NCI-H460 (cell line): ENCODE measurements at regions not wholly inside any gene's neighbourhood (a gene's known extent, or its start where the extent isn't known, plus 50 kb on each side); places are given as distances from the start of the nearest gene placed in this dataset.

Source experiments
- DNase-seq: peaks from one replicate; pipeline ENCODE4 v3.0.0-alpha.2; 2016; ENCODE audit warnings: low read depth; ENCODE audit errors: extremely low read depth

DNA sequence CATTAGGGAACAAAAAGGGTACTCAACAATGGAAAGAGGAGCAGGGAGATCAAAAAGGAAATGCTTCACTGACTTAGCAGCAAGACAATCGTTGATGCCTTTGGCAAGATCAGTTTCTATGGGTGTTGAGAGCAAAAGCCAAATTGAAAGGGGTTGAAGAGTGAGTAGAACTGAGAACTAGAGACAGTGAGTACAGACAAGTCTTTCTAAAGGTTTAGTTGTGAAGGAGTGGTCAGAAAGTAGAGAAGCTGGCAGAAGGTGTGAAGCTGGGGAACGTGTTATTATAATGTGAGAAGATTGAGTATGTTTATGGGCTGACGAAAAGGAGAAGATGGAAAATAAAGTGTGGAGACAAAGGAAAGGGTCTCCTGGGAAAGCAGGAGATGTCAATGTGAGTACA is 221.2 kb upstream of the USP25 start:
- DNase-seq, result no peak

DNA sequence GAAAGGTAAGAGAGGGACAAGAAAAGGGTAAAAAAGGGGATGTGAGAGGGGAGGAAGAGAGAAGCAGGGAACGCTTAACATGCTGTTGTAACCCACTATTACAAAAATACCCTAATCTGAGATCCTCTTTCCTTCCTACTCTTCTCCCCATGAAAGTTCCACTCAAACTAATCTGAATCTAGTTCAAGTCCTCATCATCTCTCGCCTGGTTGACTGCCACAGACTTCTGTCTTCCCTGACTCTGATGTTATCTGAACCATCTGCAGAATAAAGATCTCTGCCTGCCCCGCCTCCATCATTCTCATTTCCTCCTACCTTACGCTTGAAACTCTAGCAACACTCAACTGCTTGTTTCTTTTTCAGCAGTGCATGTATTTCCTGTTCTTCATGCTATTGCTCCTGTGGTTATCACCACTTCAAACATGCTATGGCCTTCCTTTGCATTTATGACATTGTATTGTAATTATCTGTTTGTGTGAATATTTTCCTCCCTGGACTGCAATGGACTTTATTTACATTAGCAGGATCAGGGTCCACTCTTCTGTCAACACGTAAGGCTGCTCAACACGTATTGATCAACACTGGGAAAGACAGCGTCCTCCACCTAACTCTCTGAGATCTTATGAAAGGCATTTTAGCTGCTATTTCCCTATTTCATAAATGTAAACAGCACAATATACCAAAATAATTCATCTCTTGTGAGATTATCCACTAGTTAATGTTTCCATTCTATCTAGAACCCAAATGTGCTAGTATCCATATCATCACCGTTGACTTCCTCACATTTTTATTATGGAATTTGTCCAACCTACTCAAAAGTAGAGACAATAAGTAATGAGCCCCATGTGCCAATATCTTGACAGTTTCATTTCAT is 215.5 kb upstream of the USP25 start:
- no peak for DNase-seq

DNA sequence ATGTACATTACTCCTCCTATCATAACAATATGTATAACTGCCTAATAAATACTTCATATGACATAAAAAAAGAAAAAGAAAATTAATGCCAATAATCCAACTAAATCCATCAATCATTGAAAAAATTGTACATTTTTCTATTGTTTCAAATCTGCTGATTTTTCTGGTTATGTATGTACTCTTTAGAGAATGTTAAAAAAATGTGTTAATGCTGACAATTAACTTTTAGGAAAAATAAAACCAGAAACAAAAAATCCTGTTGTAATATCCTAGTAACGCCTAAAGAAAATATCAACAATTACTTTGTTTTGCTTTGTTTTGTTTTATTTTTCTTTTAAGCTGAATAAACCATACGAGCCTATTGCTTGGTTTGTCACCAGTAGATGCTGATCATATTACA is 213.9 kb upstream of the USP25 start:
- no peak for DNase-seq

DNA sequence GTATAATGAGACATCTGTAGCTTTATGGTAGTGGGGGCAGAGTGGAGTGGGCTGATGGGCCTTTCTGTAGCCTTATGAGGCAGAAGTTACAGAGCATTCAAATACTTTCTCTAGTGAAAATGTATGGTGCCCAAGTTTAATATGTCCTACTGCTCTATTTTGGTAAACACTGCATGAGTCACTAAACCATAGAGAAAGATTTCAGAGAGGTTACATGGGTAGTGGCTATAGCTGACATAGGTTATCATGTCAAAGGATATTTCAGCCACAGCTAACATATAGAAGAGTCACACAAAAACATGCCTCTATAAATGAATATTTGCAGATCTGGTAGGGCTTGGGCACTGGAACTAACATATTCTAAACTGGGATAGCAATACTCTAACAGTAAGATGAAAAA is 212.4 kb upstream of the USP25 start:
- no peak for DNase-seq

DNA sequence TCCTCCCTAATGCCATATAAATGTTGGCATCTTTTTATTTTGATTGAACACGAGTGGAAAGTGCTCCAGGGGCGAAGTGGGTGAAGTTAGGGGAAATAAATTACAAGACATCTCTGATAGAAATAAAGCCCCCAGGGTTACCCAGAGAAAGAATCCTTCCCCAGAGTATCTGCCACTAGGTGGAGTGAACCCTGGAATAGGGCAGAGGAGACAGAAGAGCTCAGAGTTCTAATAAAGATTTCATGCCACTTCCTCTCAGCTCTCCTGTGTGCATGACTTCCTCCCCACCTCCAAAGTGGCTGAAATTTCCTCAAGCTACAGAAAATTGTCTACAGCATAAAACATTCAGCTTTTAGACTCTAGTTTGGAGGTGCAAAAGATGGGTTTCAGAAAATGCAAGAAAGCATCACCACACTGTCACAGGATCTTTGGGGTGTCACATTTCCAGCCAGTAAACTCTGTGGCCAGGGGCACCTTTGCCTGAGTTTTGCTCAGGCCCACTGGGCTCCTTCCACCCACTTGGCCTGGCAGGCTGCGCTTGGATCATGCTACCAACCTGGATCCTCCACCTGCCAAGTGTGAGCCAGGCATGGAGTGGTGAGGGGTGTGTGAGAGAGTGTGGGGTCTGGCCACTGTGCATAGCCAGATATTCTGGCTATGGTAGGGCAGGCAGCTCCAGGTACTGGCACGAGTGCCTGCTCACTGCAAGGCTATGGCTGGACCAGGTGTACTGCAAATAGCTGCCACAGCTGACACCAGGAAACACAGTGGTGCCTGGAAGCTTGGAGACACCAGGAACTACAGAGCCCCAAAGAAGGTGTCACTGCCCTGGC is 208.8 kb upstream of the USP25 start:
- DNase-seq, result no peak

DNA sequence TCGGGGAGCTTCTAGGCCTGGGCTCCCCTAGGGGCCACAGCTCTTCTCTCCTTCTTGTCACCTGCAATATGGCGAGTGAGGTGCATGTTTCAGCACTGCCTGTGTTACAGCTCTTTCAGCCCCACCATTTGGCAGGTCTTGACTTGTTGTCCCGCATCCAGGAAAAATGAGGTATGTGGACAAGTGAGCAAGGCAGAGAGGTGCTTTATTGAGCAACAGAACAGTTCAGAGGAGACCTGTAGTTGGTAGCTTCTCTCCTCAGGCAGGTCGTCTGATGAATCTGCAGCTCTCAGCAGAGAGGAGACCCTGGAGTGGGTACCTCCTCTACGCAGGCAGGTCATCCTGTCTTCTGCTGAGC is 208.2 kb upstream of the USP25 start:
- no peak for DNase-seq

DNA sequence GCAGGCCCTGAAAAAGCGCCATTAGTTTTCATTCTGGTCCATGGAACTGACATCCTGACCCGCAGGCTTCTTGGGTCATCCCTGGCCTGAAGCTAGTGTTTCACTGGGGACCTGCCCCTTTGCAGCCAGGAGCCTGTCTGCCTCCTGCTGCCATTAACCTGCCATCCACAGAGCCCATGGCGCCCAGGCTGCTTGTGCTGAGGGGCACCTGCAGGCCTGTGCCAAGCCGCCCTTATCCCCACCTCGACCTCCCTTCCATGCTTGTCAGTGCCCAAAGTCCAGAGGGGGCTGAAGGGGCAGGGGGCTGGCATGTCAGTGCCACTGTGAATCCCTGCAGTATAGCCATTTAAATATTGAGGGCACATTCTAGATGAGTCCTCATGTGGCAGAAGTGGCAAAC is 207.6 kb upstream of the USP25 start:
- no peak for DNase-seq

DNA sequence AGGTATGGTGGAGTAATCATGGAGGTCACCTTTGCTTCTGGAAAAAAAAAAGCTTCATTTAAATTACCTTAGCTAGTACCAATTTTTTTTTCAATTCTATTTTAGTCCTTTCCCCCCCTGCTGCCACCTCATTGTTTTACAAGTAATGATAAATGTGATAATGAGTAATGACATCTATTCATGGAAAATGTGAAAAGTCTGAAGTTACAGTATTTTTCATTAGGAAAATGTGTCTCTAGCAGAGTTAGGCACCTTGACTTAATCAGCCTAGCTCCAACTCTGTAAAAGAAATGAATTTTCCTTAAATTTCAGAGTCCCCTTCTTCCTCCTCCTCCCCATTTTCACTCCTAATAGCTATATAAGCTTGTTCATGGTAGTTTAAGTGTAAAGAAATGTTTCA is 204.9 kb upstream of the USP25 start:
- DNase-seq, result no peak

DNA sequence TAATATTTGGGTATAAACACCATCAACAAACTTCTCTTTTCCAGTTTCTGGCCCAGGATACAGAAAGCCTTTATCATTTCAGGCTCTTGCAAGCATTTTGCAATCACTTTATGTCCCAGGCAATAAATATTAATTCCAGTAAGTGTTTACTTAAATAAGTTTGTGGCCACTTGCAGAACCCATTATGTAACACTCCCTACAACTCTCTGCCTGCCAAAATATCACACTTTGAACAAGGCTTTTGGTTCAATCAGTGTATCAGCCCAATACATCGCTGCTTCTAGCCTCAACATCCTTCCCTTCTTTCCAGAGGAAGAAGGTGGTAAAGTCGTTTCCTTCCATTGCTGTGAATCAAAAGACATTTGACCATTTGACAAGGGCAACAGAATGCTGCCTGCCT is 203.0 kb upstream of the USP25 start:
- DNase-seq, result no peak

DNA sequence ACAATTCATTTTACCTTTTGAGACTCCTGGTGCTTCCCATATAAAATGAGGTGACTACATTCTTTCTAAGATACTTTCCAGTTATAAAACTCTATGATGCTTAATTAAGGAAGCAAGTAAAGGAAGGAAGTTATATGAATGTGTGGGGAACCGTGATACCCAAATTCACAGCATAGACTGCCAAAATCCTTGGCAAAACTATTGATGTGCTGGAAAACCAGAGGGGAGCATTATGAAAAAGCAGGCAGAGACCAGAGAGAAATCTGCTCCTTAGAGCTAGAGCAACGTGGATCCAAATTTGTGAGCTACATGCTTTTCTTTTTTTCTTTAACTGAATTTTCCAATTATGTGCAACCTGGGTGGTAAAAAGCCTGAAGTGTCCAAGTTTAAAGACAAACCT is 201.4 kb upstream of the USP25 start:
- DNase-seq, result no peak

DNA sequence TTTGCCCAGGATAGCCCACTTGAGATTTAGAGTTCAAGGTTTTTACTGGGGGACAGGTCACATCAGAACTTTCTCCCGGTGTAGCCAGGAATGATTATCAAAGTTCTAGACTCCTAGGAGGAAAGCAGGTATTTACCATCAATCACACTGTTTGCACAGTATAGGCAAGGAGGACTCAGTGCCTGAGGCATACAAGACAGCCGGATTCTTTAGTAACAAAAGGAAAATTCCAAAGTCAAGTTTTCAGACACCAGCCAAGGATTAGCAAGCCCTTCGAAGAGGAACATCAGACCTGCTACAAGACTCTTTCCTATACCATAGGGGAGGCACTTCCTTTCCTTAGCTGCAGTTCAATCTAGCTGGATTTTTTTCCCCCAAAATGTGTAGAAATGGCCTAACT is 197.8 kb upstream of the USP25 start:
- no peak for DNase-seq

DNA sequence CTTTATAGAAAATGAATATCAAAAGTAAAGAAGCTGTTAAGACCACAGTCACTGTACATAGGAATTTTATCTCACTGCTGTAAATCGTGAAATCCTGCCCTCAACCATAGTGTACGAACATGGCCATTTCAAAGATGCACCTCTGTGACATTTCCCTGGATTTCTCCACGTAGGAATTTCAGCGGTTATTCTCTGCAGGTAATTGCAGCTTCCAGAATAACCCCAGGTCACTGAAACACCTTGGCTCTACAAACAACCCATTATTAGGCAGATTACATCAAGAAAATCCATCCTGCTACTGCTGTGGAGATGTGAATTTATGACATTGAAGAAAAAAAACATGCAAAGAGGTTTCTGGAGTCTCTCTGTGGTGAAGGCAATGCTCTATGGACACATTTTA is 196.2 kb upstream of the USP25 start:
- DNase-seq, result no peak

DNA sequence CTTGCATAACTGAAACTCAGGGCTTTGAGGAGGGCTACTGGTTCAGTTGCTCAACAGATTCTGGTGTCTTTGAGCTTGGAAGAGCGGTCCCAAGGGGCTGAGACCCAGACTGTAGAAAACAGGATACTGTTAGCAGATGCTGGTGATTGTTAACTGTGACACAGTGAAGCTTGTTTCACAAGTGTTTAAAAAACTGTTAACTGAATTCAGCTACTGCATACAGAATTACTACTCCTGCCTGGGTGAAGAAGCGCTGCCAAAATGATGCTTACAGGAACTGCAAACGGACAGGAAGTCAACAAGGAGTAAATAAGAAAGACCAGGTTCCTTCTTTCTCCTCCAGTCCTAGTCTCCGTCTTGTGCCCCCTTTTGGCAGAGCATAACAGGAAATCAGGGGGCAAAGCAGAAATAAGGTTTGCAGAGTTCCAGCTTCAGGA is 195.3 kb upstream of the USP25 start:
- DNase-seq, result no peak

DNA sequence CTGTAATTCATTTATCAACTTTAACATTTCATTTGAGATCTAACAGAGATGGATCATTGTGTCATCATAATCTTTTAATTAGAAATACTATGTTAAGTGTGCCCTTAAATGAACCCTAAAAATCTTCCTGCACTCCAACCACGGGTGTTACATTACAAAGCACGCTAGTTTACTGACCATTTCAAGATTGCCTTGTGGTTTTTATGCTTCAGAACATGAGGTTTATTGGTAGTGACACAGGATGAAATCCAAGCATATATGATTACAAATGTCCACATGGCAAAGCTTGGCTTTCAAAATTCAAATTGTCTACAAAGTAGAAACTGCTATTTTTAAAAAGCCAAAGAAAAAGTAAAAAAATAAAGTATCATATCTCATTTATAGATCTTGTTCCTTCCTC is 190.4 kb upstream of the USP25 start:
- DNase-seq, result no peak

DNA sequence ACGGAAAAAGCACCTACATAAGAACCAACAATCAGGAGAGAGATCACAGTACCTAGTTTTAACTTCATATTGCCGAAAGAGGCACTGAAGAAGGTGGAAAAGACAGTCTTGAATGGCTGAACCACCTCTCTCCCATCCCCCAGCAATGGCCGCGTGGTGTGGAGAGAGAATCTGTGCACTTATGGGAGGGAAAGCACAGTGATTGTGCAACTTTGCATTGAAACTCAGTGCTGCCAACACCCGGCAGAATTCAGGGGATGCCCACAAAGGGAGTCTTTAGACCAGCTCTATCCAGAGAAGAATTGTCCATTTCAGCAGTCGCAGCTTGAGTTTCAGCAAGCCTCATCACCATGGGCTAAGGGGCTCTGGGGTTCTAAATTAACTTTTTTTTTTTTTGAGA is 186.3 kb upstream of the USP25 start:
- DNase-seq, result no peak

DNA sequence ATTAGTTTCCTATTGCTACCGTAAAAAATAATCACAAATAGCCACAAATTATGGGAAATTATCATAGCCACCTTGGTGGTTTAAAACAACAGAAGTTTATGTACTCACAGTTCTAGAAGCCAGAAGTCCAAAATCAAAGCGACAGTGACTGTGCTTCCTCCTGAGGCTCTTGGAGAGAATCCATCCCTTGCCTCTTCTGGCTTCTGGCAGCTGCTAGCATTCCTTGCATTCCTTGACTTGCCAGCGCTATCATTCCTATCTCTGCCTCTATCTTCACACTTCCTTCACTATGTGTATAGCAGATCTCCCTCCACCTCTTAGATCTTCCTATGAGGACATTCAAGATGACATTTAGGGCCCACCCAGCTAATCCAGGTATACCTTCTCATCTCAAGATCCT is 180.1 kb upstream of the USP25 start:
- DNase-seq, result no peak

DNA sequence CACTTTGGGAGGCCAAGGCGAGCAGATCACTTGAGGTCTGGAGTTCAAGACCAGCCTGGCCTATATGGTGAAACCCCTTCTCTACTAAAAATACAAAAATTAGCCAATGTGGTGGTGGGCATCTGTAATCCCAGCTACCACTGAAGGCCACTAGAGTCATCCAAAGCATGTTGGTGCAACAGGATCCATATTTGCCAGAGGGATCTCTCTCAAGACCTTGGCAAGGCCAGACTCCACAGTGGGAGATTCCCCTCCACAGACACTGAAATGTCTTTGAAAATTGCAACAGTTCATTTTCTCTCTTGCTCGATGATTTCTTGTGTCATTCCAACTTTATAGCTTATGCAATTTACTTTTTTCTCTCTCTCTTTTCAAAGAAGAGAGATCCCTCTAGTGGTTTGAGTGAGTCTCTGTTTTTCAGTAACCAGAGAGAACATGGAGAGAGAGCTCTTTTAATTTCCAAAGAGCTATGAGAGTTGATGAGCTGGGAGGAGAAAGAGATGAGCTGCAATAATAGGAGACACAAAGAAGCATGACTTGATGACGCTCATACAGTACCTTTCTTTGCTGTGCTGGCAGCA is 176.8 kb upstream of the USP25 start:
- DNase-seq, result peak; percentile 25

DNA sequence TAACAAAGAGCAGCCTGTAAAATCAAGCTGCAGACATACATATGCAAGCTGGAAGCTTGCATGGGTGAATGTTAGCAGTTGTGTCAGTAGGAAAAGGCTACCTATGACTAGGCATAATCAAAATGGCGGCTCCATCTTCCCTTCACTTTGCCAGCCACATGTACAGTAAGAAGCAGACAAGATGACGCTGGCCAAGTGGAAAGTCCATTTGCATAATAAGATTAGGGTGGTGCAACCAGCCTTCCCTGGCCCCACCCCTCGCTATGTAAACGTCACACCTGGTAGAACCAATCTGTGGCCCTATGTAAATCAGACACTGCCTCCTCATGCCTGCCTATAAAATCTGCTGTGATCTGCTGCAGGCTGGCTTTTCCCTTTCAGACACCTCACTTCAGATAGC is 171.9 kb upstream of the USP25 start:
- DNase-seq, result no peak

DNA sequence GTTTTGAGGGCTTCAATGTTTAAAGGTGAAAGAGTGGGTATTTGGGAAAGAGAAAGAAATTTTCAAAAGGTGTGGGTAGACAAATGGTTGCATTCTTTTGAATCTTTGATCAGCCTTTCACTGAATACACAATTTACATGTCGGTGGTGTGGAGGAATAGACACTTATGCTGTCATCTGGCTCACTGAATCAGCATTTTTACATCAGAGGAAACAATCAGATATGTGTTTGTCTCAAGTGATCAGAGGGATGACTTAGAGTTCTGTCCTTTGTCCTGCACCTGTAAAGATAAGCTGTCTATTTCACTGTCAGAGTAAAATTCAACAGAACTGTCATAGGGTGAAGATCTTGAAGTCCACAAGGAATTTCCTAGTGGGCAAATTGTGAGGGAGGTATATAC is 170.9 kb upstream of the USP25 start:
- no peak for DNase-seq

DNA sequence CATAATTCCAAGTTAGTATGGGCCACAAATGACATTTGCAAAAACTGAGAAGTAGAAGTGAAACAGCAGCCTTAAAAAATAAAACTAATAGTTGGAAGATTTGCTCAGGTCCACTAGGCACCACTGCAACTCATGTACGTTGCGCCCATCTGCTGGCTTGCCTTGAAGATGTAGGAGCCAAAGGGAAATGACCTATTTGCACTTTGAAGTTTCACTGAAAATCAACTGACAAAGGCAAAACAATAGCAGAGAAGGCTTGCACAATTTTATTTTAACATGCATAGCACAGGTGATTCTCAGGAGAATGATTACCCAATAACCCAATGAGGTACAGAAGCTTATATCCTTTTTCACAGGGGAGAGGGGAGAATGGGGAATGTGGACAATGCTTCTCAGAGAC is 170.1 kb upstream of the USP25 start:
- no peak for DNase-seq

DNA sequence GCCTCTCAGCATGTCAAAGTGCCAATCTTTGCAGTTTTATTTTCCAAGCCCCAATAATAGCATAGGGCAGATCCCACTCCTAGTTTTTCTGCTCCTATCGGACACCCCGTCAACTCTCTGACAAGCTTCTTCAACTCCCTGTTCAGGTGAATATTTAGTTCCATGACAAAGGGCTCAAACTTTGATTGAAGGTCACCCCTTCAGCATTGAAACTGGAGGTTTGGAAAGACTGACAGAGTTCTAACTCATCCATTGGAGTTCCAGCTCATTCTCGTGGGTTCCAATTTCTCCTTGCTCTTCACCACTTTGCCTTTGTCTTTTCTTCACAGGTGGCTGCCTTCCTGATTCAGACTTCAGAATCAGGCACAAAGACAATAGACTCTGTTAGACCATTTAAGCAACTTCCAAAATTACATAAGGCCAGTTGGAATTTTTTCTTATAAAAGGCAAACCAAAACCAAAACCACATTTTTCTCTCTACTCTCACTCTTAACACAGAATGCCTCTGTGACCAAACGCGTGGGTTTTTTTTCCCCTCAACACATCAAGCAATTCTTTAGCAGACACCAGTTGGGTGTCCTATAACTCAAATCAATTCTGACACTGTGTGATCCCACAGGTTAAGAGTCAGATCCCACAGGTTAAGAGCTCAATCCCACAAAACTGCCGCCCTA is 169.3 kb upstream of the USP25 start:
- DNase-seq, result no peak
